Kidney (tissue), 13 donors: ENCODE measurements at regions not wholly inside any gene's neighbourhood (a gene's known extent, or its start where the extent isn't known, plus 50 kb on each side); places are given as distances from the start of the nearest gene placed in this dataset.

Experiments
- DNase-seq, 5 donors: peaks; one replicate each; pipeline ENCODE4 v3.0.0-alpha.2; 2013 to 2020
- FAIRE-seq: peaks from 2 replicates; lab custom pipeline; 2012; peaks lifted over from hg19 to GRCh38; lab: Jason Lieb, UNC
- H3K27ac ChIP-seq, 2 donors: one replicate each; pipeline ENCODE4 v1.7.0; 2013; ENCODE audit warnings: low read depth in 2 of 2, low read length in 2 of 2, inconsistent platforms in 1 of 2
- H3K27me3 ChIP-seq: one replicate; pipeline ENCODE4 v1.7.1; 2013; ENCODE audit warnings: low read length, inconsistent platforms; ENCODE audit not compliant: control insufficient read depth, insufficient read depth
- H3K36me3 ChIP-seq, 3 donors: one replicate each; pipeline versions ENCODE4 v1.7.0 to v1.7.1; 2013; ENCODE audit warnings: low read length in 3 of 3, control low read depth in 1 of 3, inconsistent platforms in 1 of 3; ENCODE audit not compliant: insufficient read depth in 3 of 3, control insufficient read depth in 2 of 3
- H3K4me1 ChIP-seq, 3 donors: one replicate each; pipeline versions ENCODE4 v1.7.0 to v1.7.1; 2013; ENCODE audit warnings: low read length in 3 of 3, inconsistent platforms in 1 of 3, low read depth in 1 of 3; ENCODE audit not compliant: control insufficient read depth in 2 of 3, insufficient read depth in 2 of 3
- H3K4me3 ChIP-seq, 3 donors: one replicate each; pipeline versions ENCODE4 v1.7.0 to v1.8.1; 2013; ENCODE audit warnings: low read length in 3 of 3, control low read depth in 1 of 3, inconsistent platforms in 1 of 3
- H3K9ac ChIP-seq, 3 donors: one replicate each; pipeline versions ENCODE4 v1.7.0 to v1.7.1; 2013; ENCODE audit warnings: low read length in 3 of 3, control low read depth in 1 of 3, inconsistent platforms in 1 of 3
- H3K9me3 ChIP-seq, 3 donors: one replicate each; pipeline versions ENCODE4 v1.7.0 to v1.7.1; 2013; ENCODE audit warnings: low read length in 3 of 3, control low read depth in 1 of 3, inconsistent platforms in 1 of 3; ENCODE audit not compliant: control insufficient read depth in 2 of 3, insufficient read depth in 1 of 3
- CTCF ChIP-seq: IDR thresholded peaks from 3 replicates; pipeline ENCODE4 v1.5.1; 2012; ENCODE audit warnings: mild to moderate bottlenecking, moderate library complexity, borderline replicate concordance; ENCODE audit not compliant: insufficient read depth; ENCODE audit errors: extremely low read depth
- intact Hi-C: fragments of 100-400 bp; cut with DNase I; formaldehyde crosslinking; loops from one replicate; pipeline ENCODE4 v1.11.1; 2022
- donor health status: control.
- donor health status: control.
- donor health status: control.
- donor health status: control.
- donor health status: control.
- donor health status: DM: yes; HTN: yes; CAD: no.
- donor health status: Normal renal cell carcinoma (clear cell type).

GRCh38 chr15:69609776-69610175, 157.2 kb downstream of the RPLP1 start:
- no peak for TF ChIP-seq CTCF
- Histone ChIP-seq H3K27me3 (no peaks in the 10 kb centered on the region), H3K4me1 (no peaks in the 10 kb centered on the region), H3K9me3 (no peaks in the 10 kb centered on the region), H3K27ac (no peak overlapping the region), H3K36me3 (no peaks in the 10 kb centered on the region), H3K4me3 (no peak overlapping the region), H3K9ac (no peak overlapping the region)
- FAIRE-seq (no peak), DNase-seq (peak in 1 of 5 donors; percentile 4)
- intact Hi-C loops: no loop called here

GRCh38 chr15:69610277-69610676, 157.7 kb downstream of the RPLP1 start:
- H3K9me3 ChIP-seq: no peaks in the 10 kb centered on the region
- intact Hi-C loops: no loop called here
- no peaks in the 10 kb centered on the region for H3K36me3 ChIP-seq
- H3K4me3 ChIP-seq: no peak overlapping the region
- no peaks in the 10 kb centered on the region for H3K27me3 ChIP-seq
- no peak overlapping the region for H3K9ac ChIP-seq
- H3K4me1 ChIP-seq: no peaks in the 10 kb centered on the region
- FAIRE-seq (no peak), DNase-seq (no peak)
- no peak overlapping the region for H3K27ac ChIP-seq
- no peak for TF ChIP-seq CTCF

- no peaks in the 10 kb centered on the region for H3K4me1 ChIP-seq
- no peaks in the 10 kb centered on the region for H3K9me3 ChIP-seq
- DNase-seq (peak in 1 of 5 donors; percentile 19), FAIRE-seq (no peak)
- TF ChIP-seq CTCF: no peak
- intact Hi-C loops: no loop called here
- no peak overlapping the region for H3K9ac ChIP-seq
- no peaks in the 10 kb centered on the region for H3K36me3 ChIP-seq
- no peak overlapping the region for H3K4me3 ChIP-seq
- H3K27me3 ChIP-seq: no peaks in the 10 kb centered on the region
- H3K27ac ChIP-seq: no peak overlapping the region
Measured at GRCh38 chr15:69610858-69611257, 158.2 kb downstream of the RPLP1 start.

- no peaks in the 10 kb centered on the region for H3K27me3 ChIP-seq
- FAIRE-seq (no peak), DNase-seq (peak in 1 of 5 donors; percentile 13)
- H3K4me3 ChIP-seq: no peak overlapping the region
- no peak overlapping the region for H3K27ac ChIP-seq
- TF ChIP-seq CTCF: no peak
- H3K9me3 ChIP-seq: no peaks in the 10 kb centered on the region
- no peak overlapping the region for H3K9ac ChIP-seq
- no peaks in the 10 kb centered on the region for H3K36me3 ChIP-seq
- intact Hi-C loops: no loop called here
- H3K4me1 ChIP-seq: no peaks in the 10 kb centered on the region
Measured at GRCh38 chr15:69612112-69612511, 159.5 kb downstream of the RPLP1 start.
